ENCODE measurements at regions not wholly inside any gene's neighbourhood (a gene's known extent, or its start where the extent isn't known, plus 50 kb on each side); places are given as distances from the start of the nearest gene placed in this dataset.
"Not testable (repeated sequence)": the region's sequence is repeated elsewhere in the genome, so short reads cannot be mapped to it uniquely, and the experiment has no call there.

DNA sequence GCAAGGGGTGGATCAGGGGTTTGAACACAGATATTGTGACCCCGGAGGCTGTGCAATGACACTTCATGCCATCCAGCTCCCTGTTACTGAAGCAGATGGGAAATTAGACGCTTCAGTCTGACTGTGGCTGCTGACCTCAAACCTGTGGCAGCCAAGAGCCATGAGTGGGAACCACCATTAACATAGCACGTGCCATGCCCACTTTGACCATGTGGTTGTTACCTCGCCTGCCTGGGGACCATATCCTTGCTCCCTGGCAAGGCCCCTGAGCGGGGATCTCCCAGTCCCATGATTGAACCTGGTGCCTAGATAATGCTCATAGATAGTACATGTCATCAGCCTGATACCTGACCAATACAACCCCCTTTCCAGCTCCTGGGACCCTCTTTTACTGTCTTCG is 68.9 kb downstream of the CYP26B1 start:
- no peak overlapping the region for H3K4me3 Mint-ChIP-seq
- H3K9me3 Mint-ChIP-seq: peaks cover 5% of the 10 kb centered on the region
- no peak for DNase-seq
- no peak overlapping the region for H3K27ac Mint-ChIP-seq
- H3K27me3 Mint-ChIP-seq: peaks cover 2% of the 10 kb centered on the region
- no peaks in the 10 kb centered on the region for H3K4me1 Mint-ChIP-seq (ENCODE audit: low read depth)
- H3K36me3 Mint-ChIP-seq (ENCODE audit: low read depth): no peaks in the 10 kb centered on the region

DNA sequence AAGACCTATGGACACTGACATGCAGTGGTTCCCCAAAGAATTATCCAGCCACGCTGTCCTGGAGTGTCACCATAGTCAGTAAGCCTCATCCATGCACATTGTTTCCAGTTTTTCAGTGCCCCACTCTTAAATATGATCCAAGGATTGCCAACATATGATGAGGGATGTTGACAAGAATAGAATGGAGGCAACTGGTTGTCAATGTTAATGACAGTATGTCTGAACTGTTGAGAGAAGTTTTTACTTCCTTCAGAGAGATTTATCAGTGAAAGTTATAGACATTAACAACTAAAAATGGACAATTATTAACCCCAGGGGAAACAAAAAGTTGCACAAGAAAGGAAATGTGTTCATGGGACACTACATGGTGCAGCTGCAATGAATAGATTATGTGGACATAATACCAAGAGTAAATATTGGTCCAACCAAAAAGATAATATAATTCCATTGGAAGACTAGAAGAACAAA is 69.9 kb downstream of the CYP26B1 start:
- Mint-ChIP-seq H3K4me1 (ENCODE audit: low read depth) (no peaks in the 10 kb centered on the region), H3K36me3 (ENCODE audit: low read depth) (no peaks in the 10 kb centered on the region), H3K9me3 (peaks cover 14% of the 10 kb centered on the region), H3K27me3 (peaks cover 2% of the 10 kb centered on the region), H3K4me3 (no peak overlapping the region), H3K27ac (no peak overlapping the region)
- no peak for DNase-seq

GRCh38 chr2:72073373-72073772 is 74.3 kb downstream of the CYP26B1 start:
- not testable (repeated sequence) for H3K27me3 Mint-ChIP-seq; H3K27ac Mint-ChIP-seq; DNase-seq; H3K36me3 Mint-ChIP-seq (ENCODE audit: low read depth); H3K4me3 Mint-ChIP-seq; H3K4me1 Mint-ChIP-seq (ENCODE audit: low read depth)
- H3K9me3 Mint-ChIP-seq: peaks cover 14% of the 10 kb centered on the region

GRCh38 chr2:72064197-72064596 is 83.5 kb downstream of the CYP26B1 start:
- not testable (repeated sequence) for DNase-seq; H3K9me3 Mint-ChIP-seq; H3K27me3 Mint-ChIP-seq; H3K27ac Mint-ChIP-seq; H3K36me3 Mint-ChIP-seq (ENCODE audit: low read depth); H3K4me3 Mint-ChIP-seq; H3K4me1 Mint-ChIP-seq (ENCODE audit: low read depth)

DNA sequence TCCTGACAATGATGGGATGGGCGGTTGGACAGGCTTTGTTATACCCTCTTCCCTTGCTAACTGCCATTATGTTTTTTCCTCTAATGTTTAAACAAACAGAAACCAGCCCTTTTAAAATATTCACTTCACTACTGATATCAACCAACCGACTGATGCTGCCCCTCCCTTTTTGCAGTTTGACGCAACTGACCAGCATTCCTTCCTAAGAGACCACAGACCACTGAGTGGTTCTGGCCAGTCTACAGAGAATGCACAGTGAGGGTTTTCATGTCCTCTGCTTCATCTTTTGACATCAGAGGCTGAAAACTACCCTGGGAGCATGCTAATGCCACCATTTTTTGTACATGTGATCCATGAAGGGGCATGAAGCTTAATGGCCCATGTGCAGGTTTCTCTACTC is 85.3 kb downstream of the CYP26B1 start:
- Mint-ChIP-seq H3K36me3 (ENCODE audit: low read depth) (no peaks in the 10 kb centered on the region), H3K4me3 (no peak overlapping the region), H3K27me3 (peaks cover 8% of the 10 kb centered on the region), H3K27ac (no peak overlapping the region), H3K9me3 (peaks cover 3% of the 10 kb centered on the region), H3K4me1 (ENCODE audit: low read depth) (no peaks in the 10 kb centered on the region)
- no peak for DNase-seq

GRCh38 chr2:72057308-72057707 is 90.4 kb downstream of the CYP26B1 start:
- no peak overlapping the region for H3K27ac Mint-ChIP-seq
- peaks cover 3% of the 10 kb centered on the region for H3K9me3 Mint-ChIP-seq
- H3K36me3 Mint-ChIP-seq (ENCODE audit: low read depth): no peaks in the 10 kb centered on the region
- no peak for DNase-seq
- H3K27me3 Mint-ChIP-seq: peaks cover 4% of the 10 kb centered on the region
- H3K4me3 Mint-ChIP-seq: no peak overlapping the region
- H3K4me1 Mint-ChIP-seq (ENCODE audit: low read depth): no peaks in the 10 kb centered on the region

DNA sequence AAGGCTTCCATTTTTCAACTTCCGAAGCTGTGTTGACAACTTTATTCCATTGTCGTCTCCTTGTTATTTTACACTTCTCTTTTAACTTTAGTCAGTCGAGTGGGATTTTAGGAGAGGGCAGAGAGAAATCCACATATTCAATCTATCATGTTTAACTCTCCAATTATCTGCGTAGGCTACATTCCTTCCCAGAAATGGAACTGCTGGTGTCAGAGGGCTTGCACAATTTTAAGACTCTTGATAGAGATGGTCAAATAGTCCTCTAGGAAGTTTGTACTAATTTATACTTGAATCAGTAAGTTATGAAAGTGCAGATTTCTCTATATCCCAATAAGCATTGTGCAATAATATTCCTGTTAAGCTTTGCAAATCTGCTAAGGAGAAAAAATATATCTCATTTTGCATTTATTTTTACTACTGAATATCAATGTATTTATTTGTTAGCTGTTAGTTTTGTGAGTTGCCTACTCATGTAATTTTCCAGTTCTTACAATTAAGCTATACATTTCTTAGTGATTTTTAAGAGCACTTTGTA is 95.6 kb downstream of the CYP26B1 start:
- peaks cover 5% of the 10 kb centered on the region for H3K9me3 Mint-ChIP-seq
- H3K27me3 Mint-ChIP-seq: no peaks in the 10 kb centered on the region
- H3K36me3 Mint-ChIP-seq (ENCODE audit: low read depth): no peaks in the 10 kb centered on the region
- no peak overlapping the region for H3K4me3 Mint-ChIP-seq
- no peak for DNase-seq
- no peak overlapping the region for H3K27ac Mint-ChIP-seq
- no peaks in the 10 kb centered on the region for H3K4me1 Mint-ChIP-seq (ENCODE audit: low read depth)

- Mint-ChIP-seq H3K27ac (no peak overlapping the region), H3K4me3 (no peak overlapping the region), H3K4me1 (ENCODE audit: low read depth) (no peaks in the 10 kb centered on the region), H3K27me3 (no peaks in the 10 kb centered on the region), H3K9me3 (peaks cover 2% of the 10 kb centered on the region), H3K36me3 (ENCODE audit: low read depth) (no peaks in the 10 kb centered on the region)
- no peak for DNase-seq
These were observed 96.5 kb downstream of the CYP26B1 start for GRCh38 chr2:72051204-72051603.

DNA sequence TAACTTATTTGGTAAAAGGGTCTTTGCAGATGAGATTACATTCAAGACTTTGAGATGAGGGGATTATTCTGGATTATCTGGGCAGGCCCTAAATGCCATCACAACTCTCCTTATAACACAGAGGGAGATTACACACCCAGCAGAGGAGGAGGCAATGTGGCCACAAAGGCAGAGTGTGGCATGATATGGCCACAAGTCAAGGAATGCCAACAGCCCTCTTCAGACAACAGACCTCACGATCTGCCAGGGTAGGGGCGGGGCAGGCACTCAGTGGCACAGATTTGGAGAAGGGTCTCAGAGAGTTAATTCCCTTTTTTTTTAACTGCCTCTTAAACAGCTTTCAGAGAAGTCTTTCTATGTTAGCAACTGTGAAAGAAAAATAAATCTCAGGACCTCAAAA is 96.9 kb downstream of the CYP26B1 start:
- H3K36me3 Mint-ChIP-seq (ENCODE audit: low read depth): no peaks in the 10 kb centered on the region
- no peak overlapping the region for H3K4me3 Mint-ChIP-seq
- H3K27me3 Mint-ChIP-seq: no peaks in the 10 kb centered on the region
- H3K27ac Mint-ChIP-seq: no peak overlapping the region
- peaks cover 2% of the 10 kb centered on the region for H3K9me3 Mint-ChIP-seq
- no peaks in the 10 kb centered on the region for H3K4me1 Mint-ChIP-seq (ENCODE audit: low read depth)
- no peak for DNase-seq

DNA sequence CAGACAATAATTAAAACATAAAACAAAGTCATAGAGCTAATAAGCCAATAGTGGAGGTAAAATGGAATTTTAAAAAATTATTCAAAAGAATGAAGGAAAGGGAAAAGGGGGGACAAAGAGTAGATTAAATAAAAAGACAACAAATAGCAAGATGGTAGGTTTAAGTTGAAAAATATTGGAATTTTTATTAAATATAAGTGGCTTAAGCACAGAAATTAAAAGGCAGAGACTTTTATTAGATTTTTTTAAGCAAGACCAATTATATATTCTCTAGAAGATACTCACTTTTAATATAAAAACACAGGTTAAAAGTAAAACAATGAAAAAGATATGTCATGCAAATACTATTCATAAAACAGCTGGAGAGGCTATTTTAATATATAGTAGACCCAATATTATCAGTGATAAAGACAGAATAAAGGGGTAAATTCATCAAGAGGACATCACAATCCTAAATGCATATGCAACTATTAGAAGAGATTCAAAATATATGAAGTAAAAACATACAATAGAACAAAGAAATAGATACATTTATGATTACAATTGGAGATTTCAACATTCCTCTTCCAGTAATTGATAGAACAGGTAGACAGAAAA is 98.7 kb downstream of the CYP26B1 start:
- Mint-ChIP-seq H3K4me3 (no peak overlapping the region), H3K9me3 (peaks cover 5% of the 10 kb centered on the region), H3K36me3 (ENCODE audit: low read depth) (no peaks in the 10 kb centered on the region), H3K27me3 (no peaks in the 10 kb centered on the region), H3K4me1 (ENCODE audit: low read depth) (no peaks in the 10 kb centered on the region), H3K27ac (no peak overlapping the region)
- no peak for DNase-seq

DNA sequence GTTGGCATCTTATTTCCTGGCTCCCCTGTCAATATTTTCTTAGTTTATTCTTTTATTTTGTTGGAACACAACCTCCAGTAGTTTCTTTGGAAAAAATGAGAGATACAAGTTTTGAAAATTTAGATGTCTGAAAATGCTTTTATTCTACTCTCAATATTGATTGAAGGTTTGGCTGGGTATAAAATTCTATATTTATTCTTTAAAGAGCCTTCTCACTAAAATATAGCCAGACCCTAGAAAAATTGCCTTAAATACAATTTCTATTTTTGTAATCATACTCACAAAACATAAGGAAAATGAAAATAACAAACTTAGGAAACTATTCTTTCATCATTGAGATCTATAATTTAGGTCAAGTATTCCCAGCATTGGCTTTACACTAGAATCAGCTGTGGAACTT is 103.7 kb downstream of the CYP26B1 start:
- Mint-ChIP-seq H3K4me3 (no peak overlapping the region), H3K27me3 (no peaks in the 10 kb centered on the region), H3K9me3 (peaks cover 8% of the 10 kb centered on the region), H3K27ac (no peak overlapping the region), H3K36me3 (ENCODE audit: low read depth) (no peaks in the 10 kb centered on the region), H3K4me1 (ENCODE audit: low read depth) (no peaks in the 10 kb centered on the region)
- DNase-seq: no peak

- H3K27me3 Mint-ChIP-seq: no peaks in the 10 kb centered on the region
- H3K27ac Mint-ChIP-seq: no peak overlapping the region
- H3K4me3 Mint-ChIP-seq: no peak overlapping the region
- no peaks in the 10 kb centered on the region for H3K36me3 Mint-ChIP-seq (ENCODE audit: low read depth)
- peaks cover 6% of the 10 kb centered on the region for H3K9me3 Mint-ChIP-seq
- no peak for DNase-seq
- no peaks in the 10 kb centered on the region for H3K4me1 Mint-ChIP-seq (ENCODE audit: low read depth)
These were observed 106.0 kb downstream of the CYP26B1 start for GRCh38 chr2:72041638-72042111.

DNA sequence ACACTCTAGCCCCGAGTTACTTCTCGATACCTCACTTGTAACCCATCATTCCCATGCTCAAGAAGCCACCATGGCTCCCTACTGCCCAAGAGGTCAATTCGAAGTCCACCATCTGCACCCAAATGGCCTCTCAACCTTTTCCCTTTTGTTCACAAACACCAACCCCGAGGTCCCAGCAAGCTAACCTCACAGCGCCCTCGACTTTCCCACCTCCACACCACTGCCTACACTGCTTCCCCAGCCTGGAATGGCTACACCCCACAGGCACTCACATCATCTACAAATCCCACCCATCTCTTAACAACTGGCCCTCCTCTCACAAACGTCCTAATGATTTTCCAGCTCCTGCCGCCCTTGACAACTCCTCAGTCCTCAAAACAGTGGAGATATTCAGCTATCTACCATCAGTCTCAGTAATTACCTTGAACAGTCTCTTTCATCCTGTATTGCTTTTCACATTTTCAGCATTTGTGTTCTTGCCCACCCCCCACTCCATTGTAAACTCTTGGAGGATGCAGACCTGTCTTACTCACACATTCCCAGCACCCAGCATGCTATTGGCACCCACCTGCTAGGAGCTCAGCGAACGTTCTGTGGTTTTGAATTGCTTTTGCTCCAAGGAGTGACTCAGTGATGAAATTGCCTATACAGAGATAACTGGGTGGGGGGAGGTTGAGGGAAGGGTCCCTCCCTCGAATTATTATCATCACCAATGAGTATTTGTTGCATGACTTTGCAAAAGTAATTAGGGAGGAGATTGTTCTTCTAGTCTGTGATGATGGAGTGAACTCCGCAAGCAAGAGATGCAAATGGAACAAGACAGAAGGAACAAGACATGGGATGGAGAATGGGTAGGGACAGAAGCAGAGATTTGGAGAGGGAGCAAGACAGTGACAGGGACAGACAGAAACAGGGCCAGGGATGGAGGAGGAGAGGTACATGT is 106.8 kb downstream of the CYP26B1 start:
- H3K27me3 Mint-ChIP-seq: no peaks in the 10 kb centered on the region
- H3K4me3 Mint-ChIP-seq: no peak overlapping the region
- DNase-seq: no peak
- no peak overlapping the region for H3K27ac Mint-ChIP-seq
- no peaks in the 10 kb centered on the region for H3K4me1 Mint-ChIP-seq (ENCODE audit: low read depth)
- no peaks in the 10 kb centered on the region for H3K36me3 Mint-ChIP-seq (ENCODE audit: low read depth)
- H3K9me3 Mint-ChIP-seq: peaks cover 6% of the 10 kb centered on the region

DNA sequence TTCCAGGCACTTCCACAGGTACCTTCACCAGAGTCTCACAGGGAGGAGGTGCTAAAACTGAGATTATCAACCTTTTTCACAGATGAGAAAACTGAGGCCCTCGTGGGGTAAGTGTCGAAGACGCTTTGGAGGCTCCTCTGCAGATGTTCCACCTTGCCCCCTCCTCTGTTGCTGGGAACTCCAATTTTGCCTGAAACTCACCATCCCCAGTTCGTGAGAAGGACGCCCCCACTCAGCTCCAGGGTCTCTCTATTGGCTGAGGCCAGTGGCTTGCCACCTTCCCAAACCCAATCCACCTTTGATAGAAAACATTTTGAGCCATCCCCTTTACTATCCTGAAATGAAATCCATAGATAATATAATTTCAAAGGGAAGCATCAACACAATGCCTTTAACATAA is 109.1 kb downstream of the CYP26B1 start:
- H3K4me3 Mint-ChIP-seq: no peak overlapping the region
- no peaks in the 10 kb centered on the region for H3K36me3 Mint-ChIP-seq (ENCODE audit: low read depth)
- H3K27ac Mint-ChIP-seq: no peak overlapping the region
- H3K4me1 Mint-ChIP-seq (ENCODE audit: low read depth): no peaks in the 10 kb centered on the region
- H3K27me3 Mint-ChIP-seq: no peaks in the 10 kb centered on the region
- peaks cover 1% of the 10 kb centered on the region for H3K9me3 Mint-ChIP-seq
- no peak for DNase-seq

DNA sequence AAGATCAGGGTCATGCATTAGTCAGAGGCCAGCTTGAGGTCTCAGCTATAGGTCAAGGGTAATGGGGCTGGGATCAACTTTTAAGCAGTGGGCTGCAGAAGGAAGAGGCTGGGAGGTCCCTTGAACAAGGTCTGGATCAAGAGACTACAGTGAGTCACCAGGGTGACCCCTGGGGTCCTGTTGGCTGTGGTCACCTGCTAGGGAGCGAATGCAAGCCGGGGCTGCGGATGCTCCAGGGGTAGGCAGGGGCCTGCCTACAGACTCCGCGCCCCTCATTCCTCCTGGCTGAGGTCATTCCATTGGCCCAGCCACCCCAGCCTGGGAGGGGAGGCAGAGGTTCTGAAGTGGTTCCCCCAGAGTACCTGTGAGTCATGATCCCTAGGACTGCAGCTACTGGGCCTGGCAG is 110.4 kb downstream of the CYP26B1 start:
- H3K4me1 Mint-ChIP-seq (ENCODE audit: low read depth): no peaks in the 10 kb centered on the region
- H3K27ac Mint-ChIP-seq: no peak overlapping the region
- DNase-seq: no peak
- H3K9me3 Mint-ChIP-seq: no peaks in the 10 kb centered on the region
- H3K36me3 Mint-ChIP-seq (ENCODE audit: low read depth): no peaks in the 10 kb centered on the region
- no peaks in the 10 kb centered on the region for H3K27me3 Mint-ChIP-seq
- no peak overlapping the region for H3K4me3 Mint-ChIP-seq
